Tibial nerve (tissue), 4 donors: ENCODE measurements at regions not wholly inside any gene's neighbourhood (a gene's known extent, or its start where the extent isn't known, plus 50 kb on each side); places are given as distances from the start of the nearest gene placed in this dataset.

Experiments
- CTCF ChIP-seq, 5 experiments: fragments of 200-600 bp in 3 of 5; fragments of 450-650 bp in 2 of 5; sonication (generic) in 3 of 5; IDR thresholded peaks; one replicate each; pipeline ENCODE4 v1.5.1; 2016 to 2019; ENCODE audit warnings: antibody characterized with exemption in 5 of 5, mild to moderate bottlenecking in 3 of 5, moderate library complexity in 2 of 5
- EP300 ChIP-seq, 2 donors: sonication (generic); formaldehyde crosslinking; IDR thresholded peaks; one replicate each; pipeline ENCODE4 v1.6.1; 2017; ENCODE audit warnings: antibody characterized with exemption in 2 of 2, mild to moderate bottlenecking in 1 of 2

GRCh38 chr6:140790109-140790508 is 1342.6 kb upstream of the GJE1 start:
- TF ChIP-seq CTCF (IDR thresholded peaks at IDR 0.05) (no peak), EP300 (IDR thresholded peaks at IDR 0.05) (no peak)
